Calu3 (cell line): ENCODE measurements at regions not wholly inside any gene's neighbourhood (a gene's known extent, or its start where the extent isn't known, plus 50 kb on each side); places are given as distances from the start of the nearest gene placed in this dataset.
"Not testable (repeated sequence)": the region's sequence is repeated elsewhere in the genome, so short reads cannot be mapped to it uniquely, and the experiment has no call there.

Experiments
- BruUV-seq: library from RNA; stranded (reverse); fragments of 400-500 nt; replicated peaks from 2 replicates; lab custom pipeline; 2021; lab: Mats Ljungman, UMichigan
- CTCF ChIA-PET: fragments of 300-600 bp; sonication (Branson Sonifier 250); formaldehyde crosslinking; loops from one replicate; lab custom pipeline; 2022; ENCODE audit warnings: antibody characterized with exemption; lab: Charles Lee
- DNase-seq: peaks from one replicate; pipeline ENCODE4 v3.0.0; 2022
- H3K27ac Mint-ChIP-seq: one replicate; pipeline ENCODE4 v1.8.0; 2022; ENCODE audit warnings: mixed read lengths; ENCODE audit not compliant: unreplicated experiment
- H3K27me3 Mint-ChIP-seq: one replicate; pipeline ENCODE4 v1.8.0; 2022; ENCODE audit warnings: mixed read lengths; ENCODE audit not compliant: unreplicated experiment
- H3K36me3 Mint-ChIP-seq: one replicate; pipeline ENCODE4 v1.8.0; 2022; ENCODE audit warnings: mild to moderate bottlenecking, moderate library complexity, mixed read lengths; ENCODE audit not compliant: insufficient read depth, unreplicated experiment
- H3K4me1 Mint-ChIP-seq: one replicate; pipeline ENCODE4 v1.8.0; 2022; ENCODE audit warnings: mild to moderate bottlenecking, low read depth, mixed read lengths; ENCODE audit not compliant: unreplicated experiment
- H3K4me3 Mint-ChIP-seq: one replicate; pipeline ENCODE4 v1.8.0; 2022; ENCODE audit warnings: mild to moderate bottlenecking, low read depth, moderate library complexity, mixed read lengths; ENCODE audit not compliant: unreplicated experiment
- H3K9me3 Mint-ChIP-seq: one replicate; pipeline ENCODE4 v1.8.0; 2022; ENCODE audit warnings: low read depth, mixed read lengths; ENCODE audit not compliant: unreplicated experiment
- CTCF ChIP-seq: fragments of 200-600 bp; IDR thresholded peaks from one replicate; pipeline ENCODE4 v1.8.0; 2022; ENCODE audit warnings: antibody characterized with exemption; ENCODE audit not compliant: unreplicated experiment
- intact Hi-C: fragments of 100-400 bp; cut with micrococcal nuclease; formaldehyde crosslinking; loops from one replicate; pipeline ENCODE4 v1.10.0; 2022; ENCODE audit not compliant: unreplicated experiment

DNA sequence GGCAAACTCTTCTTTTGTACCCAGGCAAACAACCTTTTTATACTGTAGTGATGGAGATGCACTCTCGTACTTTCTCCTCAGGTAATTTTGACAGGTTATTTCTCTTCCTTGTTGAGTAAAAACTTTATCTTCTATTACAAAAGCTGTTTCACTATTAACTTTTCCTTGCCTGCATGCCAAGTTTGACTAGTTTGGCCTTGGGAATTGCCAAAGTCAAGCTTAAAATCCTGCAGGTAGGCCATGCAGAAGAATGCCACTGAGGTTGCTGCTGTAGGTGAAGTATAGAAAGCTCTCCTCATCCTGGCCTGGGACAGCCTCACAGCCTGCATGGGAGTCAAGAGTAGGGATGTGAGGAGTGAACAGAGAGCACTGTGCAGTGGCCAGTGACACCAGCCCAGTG, 1293.5 kb upstream of the CHAC2 start:
- no peak for TF ChIP-seq CTCF
- CTCF ChIA-PET = no interaction called here
- Mint-ChIP-seq H3K27ac (no peak overlapping the region), H3K9me3 (peaks cover 12% of the 10 kb centered on the region), H3K4me3 (no peak overlapping the region), H3K4me1 (no peaks in the 10 kb centered on the region), H3K27me3 (no peaks in the 10 kb centered on the region), H3K36me3 (no peaks in the 10 kb centered on the region)
- DNase-seq = no peak
- intact Hi-C loops = no loop called here
- no TSS peak for BruUV-seq

GRCh38 chr2:52473526-52473925, 1294.1 kb upstream of the CHAC2 start:
- intact Hi-C loops = no loop called here
- Mint-ChIP-seq H3K4me3 (no peak overlapping the region), H3K4me1 (no peaks in the 10 kb centered on the region), H3K27me3 (no peaks in the 10 kb centered on the region), H3K27ac (no peak overlapping the region), H3K9me3 (peaks cover 11% of the 10 kb centered on the region), H3K36me3 (no peaks in the 10 kb centered on the region)
- no TSS peak for BruUV-seq
- CTCF ChIA-PET = no interaction called here
- DNase-seq = no peak
- TF ChIP-seq CTCF = no peak

DNA sequence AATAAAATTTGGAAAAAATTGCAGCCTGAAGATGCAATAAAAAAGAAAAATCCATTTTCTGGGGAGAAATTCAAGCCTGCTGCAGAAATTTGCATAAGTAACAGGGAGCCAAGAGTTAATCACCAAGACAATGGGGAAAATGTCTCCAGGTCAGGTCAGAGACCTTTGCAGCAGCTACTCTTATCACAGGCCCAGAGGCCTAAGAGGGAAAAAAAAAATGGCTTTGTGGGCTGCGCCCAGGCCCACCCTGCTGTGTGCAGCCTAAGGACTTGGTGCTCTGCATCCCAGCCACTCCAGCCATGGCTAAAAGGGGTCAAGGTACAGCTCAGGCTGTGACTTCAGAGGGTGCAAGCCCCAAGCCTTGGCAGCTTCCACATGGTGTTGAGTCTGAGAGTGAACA, 1297.1 kb upstream of the CHAC2 start:
- H3K9me3 Mint-ChIP-seq, intact Hi-C loops, H3K4me3 Mint-ChIP-seq, H3K27ac Mint-ChIP-seq, H3K27me3 Mint-ChIP-seq, H3K36me3 Mint-ChIP-seq, BruUV-seq, H3K4me1 Mint-ChIP-seq, DNase-seq: not testable (repeated sequence)
- CTCF ChIA-PET = interaction anchor here (0.7 kb wide), 1 partner anchor 20 kb away, joined by 3 read pairs; no protein-coding TSS in a partner anchor

GRCh38 chr2:52467189-52467588, 1300.4 kb upstream of the CHAC2 start:
- H3K4me1 Mint-ChIP-seq = no peaks in the 10 kb centered on the region
- H3K9me3 Mint-ChIP-seq = peaks cover 17% of the 10 kb centered on the region
- no peak overlapping the region for H3K4me3 Mint-ChIP-seq
- intact Hi-C loops = no loop called here
- CTCF ChIA-PET = no interaction called here
- no peaks in the 10 kb centered on the region for H3K36me3 Mint-ChIP-seq
- no peak overlapping the region for H3K27ac Mint-ChIP-seq
- TF ChIP-seq CTCF = no peak
- H3K27me3 Mint-ChIP-seq = no peaks in the 10 kb centered on the region
- DNase-seq = no peak
- no TSS peak for BruUV-seq

- DNase-seq = no peak
- Mint-ChIP-seq H3K36me3 (no peaks in the 10 kb centered on the region), H3K9me3 (peaks cover 17% of the 10 kb centered on the region), H3K4me3 (no peak overlapping the region), H3K27ac (no peak overlapping the region), H3K4me1 (no peaks in the 10 kb centered on the region), H3K27me3 (no peaks in the 10 kb centered on the region)
- BruUV-seq = no TSS peak
- no peak for TF ChIP-seq CTCF
- intact Hi-C loops = no loop called here
- CTCF ChIA-PET = no interaction called here
These were observed 1302.3 kb upstream of the CHAC2 start for GRCh38 chr2:52465287-52465686.
